Breast epithelium (tissue), 4 donors: ENCODE measurements at regions not wholly inside any gene's neighbourhood (a gene's known extent, or its start where the extent isn't known, plus 50 kb on each side); places are given as distances from the start of the nearest gene placed in this dataset.

Experiments
- DNase-seq, 2 donors: peaks; one replicate each; pipeline ENCODE4 v3.0.0-alpha.2; 2019; ENCODE audit warnings: low spot score in 2 of 2
- H3K27ac ChIP-seq, 2 donors: fragments of 200-600 bp; sonication (generic) in 1 of 2; one replicate each; pipeline ENCODE4 v1.5.1; 2016 to 2019; ENCODE audit warnings: mild to moderate bottlenecking in 1 of 2
- H3K27me3 ChIP-seq, 2 donors: fragments of 200-600 bp; sonication (generic) in 1 of 2; one replicate each; pipeline versions ENCODE4 v1.5.1 to v1.6.0; 2017 to 2019; ENCODE audit warnings: control low read depth in 1 of 2, mild to moderate bottlenecking in 1 of 2
- H3K36me3 ChIP-seq: fragments of 200-600 bp; one replicate; pipeline ENCODE4 v1.5.1; 2019
- H3K4me1 ChIP-seq, 2 donors: fragments of 200-600 bp; sonication (generic); one replicate each; pipeline ENCODE4 v1.5.1; 2016 to 2019; ENCODE audit warnings: control low read depth in 1 of 2
- H3K4me3 ChIP-seq, 3 donors: fragments of 200-600 bp; sonication (generic); 1 replicate in 2 of 3; 2 replicates in 1 of 3; pipeline ENCODE4 v1.5.1; 2016 to 2019; ENCODE audit warnings: mild to moderate bottlenecking in 3 of 3, moderate library complexity in 2 of 3
- H3K9me3 ChIP-seq, 2 donors: fragments of 200-600 bp; sonication (generic) in 1 of 2; one replicate each; pipeline ENCODE4 v1.5.1; 2016 to 2019; ENCODE audit warnings: control low read depth in 1 of 2
- POLR2A ChIP-seq: fragments of 450-650 bp; IDR thresholded peaks from one replicate; pipeline ENCODE4 v1.6.1; 2016; ENCODE audit warnings: antibody characterized with exemption, mild to moderate bottlenecking, moderate library complexity
- POLR2AphosphoS5 ChIP-seq, 3 donors: sonication (generic); formaldehyde crosslinking; IDR thresholded peaks; one replicate each; pipeline ENCODE4 v1.6.1; 2017; ENCODE audit warnings: antibody characterized with exemption in 3 of 3
- intact Hi-C: fragments of 100-400 bp; cut with DNase I; formaldehyde crosslinking; loops from one replicate; pipeline ENCODE4 v1.15.1; 2023; ENCODE audit warnings: low total_unique reads
- TF ChIP-seq, protein P1 (sequence below), 3 donors: fragments of 450-650 bp; IDR thresholded peaks; one replicate each; pipeline ENCODE4 v1.5.1; 2016 to 2017; ENCODE audit warnings: antibody characterized with exemption in 3 of 3, mild to moderate bottlenecking in 3 of 3, moderate library complexity in 3 of 3

DNA sequence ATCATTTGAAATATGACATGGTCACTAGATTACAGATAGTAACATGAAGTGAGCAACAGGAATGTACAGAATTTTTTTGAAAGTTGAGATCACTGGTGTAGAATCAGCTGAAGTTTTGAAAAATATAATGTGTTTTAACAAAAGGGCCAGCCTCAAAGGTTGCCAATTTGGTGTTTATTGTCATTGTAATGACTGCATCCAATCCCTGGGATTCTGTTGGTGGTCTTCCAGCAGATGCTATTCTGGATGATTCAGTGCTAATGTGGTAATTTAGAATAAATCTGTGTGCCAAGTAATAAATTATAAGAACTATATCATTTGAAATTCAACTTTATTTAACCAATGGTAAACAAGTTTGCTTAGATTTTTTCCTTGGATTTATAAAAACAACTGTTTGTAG is 436.4 kb upstream of the PKN2 start:
- intact Hi-C loops = no loop called here
- Histone ChIP-seq H3K27me3 (no peaks in the 10 kb centered on the region), H3K9me3 (no peaks in the 10 kb centered on the region), H3K27ac (no peak overlapping the region), H3K36me3 (no peaks in the 10 kb centered on the region), H3K4me3 (no peak overlapping the region), H3K4me1 (no peaks in the 10 kb centered on the region)
- TF ChIP-seq POLR2AphosphoS5 (IDR thresholded peaks at IDR 0.05) = no peak
- TF ChIP-seq, protein P1, sequence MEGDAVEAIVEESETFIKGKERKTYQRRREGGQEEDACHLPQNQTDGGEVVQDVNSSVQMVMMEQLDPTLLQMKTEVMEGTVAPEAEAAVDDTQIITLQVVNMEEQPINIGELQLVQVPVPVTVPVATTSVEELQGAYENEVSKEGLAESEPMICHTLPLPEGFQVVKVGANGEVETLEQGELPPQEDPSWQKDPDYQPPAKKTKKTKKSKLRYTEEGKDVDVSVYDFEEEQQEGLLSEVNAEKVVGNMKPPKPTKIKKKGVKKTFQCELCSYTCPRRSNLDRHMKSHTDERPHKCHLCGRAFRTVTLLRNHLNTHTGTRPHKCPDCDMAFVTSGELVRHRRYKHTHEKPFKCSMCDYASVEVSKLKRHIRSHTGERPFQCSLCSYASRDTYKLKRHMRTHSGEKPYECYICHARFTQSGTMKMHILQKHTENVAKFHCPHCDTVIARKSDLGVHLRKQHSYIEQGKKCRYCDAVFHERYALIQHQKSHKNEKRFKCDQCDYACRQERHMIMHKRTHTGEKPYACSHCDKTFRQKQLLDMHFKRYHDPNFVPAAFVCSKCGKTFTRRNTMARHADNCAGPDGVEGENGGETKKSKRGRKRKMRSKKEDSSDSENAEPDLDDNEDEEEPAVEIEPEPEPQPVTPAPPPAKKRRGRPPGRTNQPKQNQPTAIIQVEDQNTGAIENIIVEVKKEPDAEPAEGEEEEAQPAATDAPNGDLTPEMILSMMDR (IDR thresholded peaks at IDR 0.05) = no peak
- TF ChIP-seq POLR2A = no peak
- no peak for DNase-seq

DNA sequence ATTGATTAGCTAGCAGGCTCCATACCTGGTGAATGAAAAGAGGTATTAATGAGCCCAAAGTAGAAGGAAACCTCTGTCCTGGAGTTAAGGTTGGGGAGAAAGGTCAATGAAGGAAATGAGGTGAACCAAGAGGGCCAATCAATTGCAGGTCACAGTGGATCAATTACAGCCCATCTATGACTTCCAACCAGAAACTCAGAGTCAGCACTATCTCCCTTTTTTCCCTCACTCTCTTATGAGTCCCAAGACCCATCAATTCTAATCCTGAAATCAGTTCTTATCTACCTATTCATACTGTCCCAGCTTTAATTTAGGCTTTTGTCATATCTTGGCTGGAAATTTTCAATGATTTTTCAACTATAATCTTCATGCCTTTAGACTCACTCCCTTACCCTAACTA is 433.2 kb upstream of the PKN2 start:
- Histone ChIP-seq H3K4me3 (no peak overlapping the region), H3K27ac (no peak overlapping the region), H3K9me3 (no peaks in the 10 kb centered on the region), H3K4me1 (no peaks in the 10 kb centered on the region), H3K27me3 (no peaks in the 10 kb centered on the region), H3K36me3 (no peaks in the 10 kb centered on the region)
- no peak for DNase-seq
- intact Hi-C loops = no loop called here
- TF ChIP-seq POLR2A (no peak), POLR2AphosphoS5 (IDR thresholded peaks at IDR 0.05) (no peak)
- TF ChIP-seq, protein P1 (IDR thresholded peaks at IDR 0.05) = no peak

DNA sequence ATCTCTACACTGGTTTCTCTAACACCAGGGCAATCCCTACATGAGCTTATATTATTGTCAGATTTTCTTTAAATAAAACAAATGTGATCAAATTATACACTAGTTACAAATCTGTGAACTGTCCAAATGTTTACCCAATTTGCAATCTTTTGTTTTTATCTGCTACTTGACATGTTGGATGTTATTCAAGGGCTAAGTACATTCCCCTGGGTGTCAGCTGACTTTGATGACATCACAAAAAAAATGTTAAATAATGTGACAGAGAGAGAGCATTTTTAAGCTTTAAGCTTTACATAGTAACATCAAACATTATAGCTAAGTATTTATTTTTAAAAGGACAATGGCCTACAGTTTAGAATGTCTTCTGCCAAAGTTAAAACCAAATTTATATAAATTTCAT is 431.3 kb upstream of the PKN2 start:
- Histone ChIP-seq H3K27me3 (no peaks in the 10 kb centered on the region), H3K4me3 (no peak overlapping the region)

DNA sequence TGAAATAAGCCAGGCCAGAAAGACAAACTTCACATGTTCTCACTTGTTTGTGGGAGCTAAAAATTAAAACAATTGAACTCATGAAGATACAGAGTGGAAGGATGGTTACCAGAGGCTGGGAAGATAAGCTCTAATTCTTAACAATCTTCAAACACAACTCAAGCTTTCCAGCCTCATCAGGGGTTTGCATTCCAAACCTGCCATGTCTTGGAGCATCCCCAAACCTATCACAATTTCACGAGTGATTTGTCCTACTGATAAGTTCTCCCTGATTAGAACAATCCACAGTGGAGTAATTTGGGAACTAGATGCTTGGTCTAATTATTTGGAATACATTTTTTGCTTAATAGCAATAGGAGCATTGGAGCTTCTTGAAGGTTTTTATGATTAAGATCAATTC is 418.5 kb upstream of the PKN2 start:
- Histone ChIP-seq H3K27ac (no peak overlapping the region), H3K4me1 (no peaks in the 10 kb centered on the region), H3K4me3 (no peak overlapping the region), H3K9me3 (no peaks in the 10 kb centered on the region), H3K36me3 (no peaks in the 10 kb centered on the region), H3K27me3 (no peaks in the 10 kb centered on the region)
- no peak for DNase-seq
- TF ChIP-seq, protein P1 (IDR thresholded peaks at IDR 0.05) = no peak
- TF ChIP-seq POLR2A = no peak
- TF ChIP-seq POLR2AphosphoS5 (IDR thresholded peaks at IDR 0.05) = no peak
- intact Hi-C loops = no loop called here

More for the DNA sequence above, 431.3 kb upstream of the PKN2 start:
- TF ChIP-seq, protein P1 (IDR thresholded peaks at IDR 0.05) = no peak
- TF ChIP-seq POLR2AphosphoS5 (IDR thresholded peaks at IDR 0.05) = no peak
- no peak for TF ChIP-seq POLR2A
- no peaks in the 10 kb centered on the region for H3K4me1 ChIP-seq
- H3K36me3 ChIP-seq = no peaks in the 10 kb centered on the region
- no peak overlapping the region for H3K27ac ChIP-seq
- no peaks in the 10 kb centered on the region for H3K9me3 ChIP-seq
- no peak for DNase-seq
- intact Hi-C loops = no loop called here

DNA sequence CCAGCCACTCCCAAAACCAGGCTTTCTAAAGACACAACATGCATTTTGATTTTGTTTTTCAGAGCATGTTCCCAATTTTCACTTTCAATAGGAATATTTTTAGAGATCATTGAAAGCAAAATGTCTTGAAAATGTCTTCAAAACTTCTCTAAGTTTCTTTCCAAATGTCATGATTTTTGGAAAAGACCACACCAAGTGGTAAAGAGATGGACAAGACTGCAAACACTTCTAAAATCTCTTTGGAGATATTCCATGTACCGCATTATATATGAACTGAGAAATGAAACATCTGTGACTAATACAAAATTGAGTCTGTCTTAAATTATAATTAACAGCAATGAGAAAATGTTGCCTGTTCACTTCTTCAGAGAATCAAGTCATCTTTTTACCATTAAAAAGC is 418.0 kb upstream of the PKN2 start:
- no peak for DNase-seq
- TF ChIP-seq POLR2A (no peak), POLR2AphosphoS5 (IDR thresholded peaks at IDR 0.05) (no peak)
- TF ChIP-seq, protein P1 (IDR thresholded peaks at IDR 0.05) = no peak
- no peak overlapping the region for H3K27ac ChIP-seq
- H3K4me3 ChIP-seq = no peak overlapping the region
- intact Hi-C loops = no loop called here
- H3K27me3 ChIP-seq = no peaks in the 10 kb centered on the region
- no peaks in the 10 kb centered on the region for H3K4me1 ChIP-seq
- H3K9me3 ChIP-seq = no peaks in the 10 kb centered on the region
- H3K36me3 ChIP-seq = no peaks in the 10 kb centered on the region
